GM10266 (cell line): ENCODE measurements at regions not wholly inside any gene's neighbourhood (a gene's known extent, or its start where the extent isn't known, plus 50 kb on each side); places are given as distances from the start of the nearest gene placed in this dataset.

Source experiments
- DNase-seq: peaks from one replicate; pipeline ENCODE4 v3.0.0; 2012; ENCODE audit errors: extremely low spot score
- TF ChIP-seq, protein P1 (sequence below): IDR thresholded peaks from 2 replicates; pipeline ENCODE4 v1.5.1; 2012; ENCODE audit warnings: mild to moderate bottlenecking, low read depth; ENCODE audit not compliant: control insufficient read depth, insufficient read depth; ENCODE audit errors: missing control alignments

DNA sequence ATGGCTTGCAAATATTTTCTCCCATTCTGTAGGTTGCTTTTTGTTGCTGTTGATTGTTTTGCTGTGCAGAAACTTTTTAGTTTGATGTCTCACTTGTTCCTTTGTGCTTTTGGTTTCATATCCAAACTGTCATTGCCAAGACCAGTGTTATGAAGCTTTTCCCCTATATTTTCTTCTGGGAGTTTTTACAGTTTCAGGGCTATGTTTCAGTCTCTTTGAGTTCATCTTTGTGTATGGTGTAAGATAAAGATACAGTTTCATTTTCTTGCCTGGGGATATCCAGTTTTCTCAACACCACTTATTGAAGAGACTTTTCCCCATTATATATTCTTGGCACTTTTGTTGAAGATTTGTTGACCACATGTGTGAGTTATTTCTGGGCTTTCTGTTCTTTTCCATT, 139.9 kb downstream of the MRPL57 start:
- TF ChIP-seq, protein P1, sequence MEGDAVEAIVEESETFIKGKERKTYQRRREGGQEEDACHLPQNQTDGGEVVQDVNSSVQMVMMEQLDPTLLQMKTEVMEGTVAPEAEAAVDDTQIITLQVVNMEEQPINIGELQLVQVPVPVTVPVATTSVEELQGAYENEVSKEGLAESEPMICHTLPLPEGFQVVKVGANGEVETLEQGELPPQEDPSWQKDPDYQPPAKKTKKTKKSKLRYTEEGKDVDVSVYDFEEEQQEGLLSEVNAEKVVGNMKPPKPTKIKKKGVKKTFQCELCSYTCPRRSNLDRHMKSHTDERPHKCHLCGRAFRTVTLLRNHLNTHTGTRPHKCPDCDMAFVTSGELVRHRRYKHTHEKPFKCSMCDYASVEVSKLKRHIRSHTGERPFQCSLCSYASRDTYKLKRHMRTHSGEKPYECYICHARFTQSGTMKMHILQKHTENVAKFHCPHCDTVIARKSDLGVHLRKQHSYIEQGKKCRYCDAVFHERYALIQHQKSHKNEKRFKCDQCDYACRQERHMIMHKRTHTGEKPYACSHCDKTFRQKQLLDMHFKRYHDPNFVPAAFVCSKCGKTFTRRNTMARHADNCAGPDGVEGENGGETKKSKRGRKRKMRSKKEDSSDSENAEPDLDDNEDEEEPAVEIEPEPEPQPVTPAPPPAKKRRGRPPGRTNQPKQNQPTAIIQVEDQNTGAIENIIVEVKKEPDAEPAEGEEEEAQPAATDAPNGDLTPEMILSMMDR, result no peak
- DNase-seq, result no peak

DNA sequence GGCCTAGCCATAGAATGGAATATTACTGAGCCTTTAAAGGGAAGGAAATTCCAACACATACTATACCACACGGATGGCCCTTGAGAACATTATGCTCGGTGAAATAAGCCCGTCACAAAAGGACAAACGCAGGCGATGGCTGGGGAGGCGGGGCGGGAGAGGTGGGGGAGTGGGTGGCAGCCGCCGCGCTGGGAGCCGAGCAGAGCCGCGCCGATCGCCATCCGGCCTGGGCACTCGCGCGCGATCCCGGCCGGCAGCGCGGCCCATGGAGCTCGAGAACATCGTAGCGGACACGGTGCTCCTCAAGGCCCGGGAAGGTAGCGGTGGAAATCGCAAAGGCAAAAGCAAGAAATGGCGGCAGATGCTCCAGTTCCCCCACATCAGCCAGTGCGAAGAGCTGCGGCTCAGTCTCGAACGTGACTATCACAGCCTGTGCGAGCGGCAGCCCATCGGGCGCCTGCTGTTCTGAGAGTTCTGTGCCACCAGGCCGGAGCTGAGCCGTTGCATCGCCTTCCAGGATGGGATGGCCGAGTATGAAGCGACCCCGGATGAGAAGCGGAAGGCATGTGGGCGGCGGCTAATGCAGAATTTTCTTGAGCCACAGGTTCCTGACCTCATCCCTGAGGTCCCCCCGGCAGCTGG, 140.1 kb downstream of the ZDHHC20 start:
- DNase-seq, result no peak
- TF ChIP-seq, protein P1, result no peak

DNA sequence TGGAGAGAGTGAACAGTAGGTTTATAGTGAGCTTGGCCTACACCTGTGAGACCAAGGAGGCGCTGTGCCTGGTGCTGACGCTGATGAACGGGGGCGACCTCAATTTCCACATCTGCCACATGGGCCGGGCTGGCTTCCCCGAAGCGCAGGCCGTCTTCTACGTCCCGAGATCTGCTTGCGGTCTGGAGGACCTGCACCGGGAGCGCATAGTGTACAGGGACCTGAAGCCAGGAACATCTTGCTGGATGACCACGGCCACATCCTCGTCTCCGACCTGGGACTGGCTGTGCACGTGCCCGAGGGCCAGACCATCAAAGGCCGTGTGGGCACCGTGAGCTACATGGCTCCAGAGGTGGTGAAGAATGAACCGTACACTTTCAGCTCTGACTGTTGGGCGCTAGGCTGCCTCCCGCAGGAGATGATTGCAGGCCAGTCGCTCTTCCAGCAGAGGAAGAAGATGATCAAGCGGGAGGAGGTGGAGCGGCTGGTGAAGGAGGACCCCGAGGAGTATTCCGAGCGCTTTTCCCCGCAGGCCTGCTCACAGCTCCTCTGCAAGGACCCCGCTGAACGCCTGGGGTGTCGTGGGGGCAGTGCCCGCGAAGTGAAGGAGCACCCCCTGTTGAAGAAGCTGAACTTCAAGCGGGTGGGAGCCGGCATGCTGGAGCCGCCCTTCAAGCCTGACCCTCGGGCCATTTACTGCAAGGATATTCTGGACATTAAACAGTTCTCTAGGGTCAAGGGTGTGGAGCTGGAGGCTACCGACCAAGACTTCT, 139.0 kb downstream of the ZDHHC20 start:
- no peak for DNase-seq
- TF ChIP-seq, protein P1, result no peak

DNA sequence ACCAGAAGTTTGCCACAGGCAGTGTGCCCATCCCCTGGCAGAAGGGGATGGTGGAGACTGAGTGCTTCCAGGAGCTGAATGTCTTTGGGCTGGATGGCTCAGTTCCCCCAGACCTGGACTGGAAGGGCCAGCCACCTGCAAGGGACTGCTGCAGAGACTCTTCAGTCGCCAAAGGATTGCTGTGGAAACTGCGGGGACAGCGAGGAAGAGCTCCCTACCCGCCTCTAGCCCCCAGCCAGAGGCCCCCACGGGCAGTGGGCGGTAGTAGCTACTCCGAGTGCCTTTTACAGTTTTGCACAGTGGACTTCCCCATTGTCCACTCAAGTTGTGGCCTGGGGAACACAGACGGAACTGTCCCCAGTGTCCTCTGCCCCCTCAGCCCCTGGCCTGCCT, 138.5 kb downstream of the ZDHHC20 start:
- no peak for DNase-seq
- TF ChIP-seq, protein P1, result no peak

DNA sequence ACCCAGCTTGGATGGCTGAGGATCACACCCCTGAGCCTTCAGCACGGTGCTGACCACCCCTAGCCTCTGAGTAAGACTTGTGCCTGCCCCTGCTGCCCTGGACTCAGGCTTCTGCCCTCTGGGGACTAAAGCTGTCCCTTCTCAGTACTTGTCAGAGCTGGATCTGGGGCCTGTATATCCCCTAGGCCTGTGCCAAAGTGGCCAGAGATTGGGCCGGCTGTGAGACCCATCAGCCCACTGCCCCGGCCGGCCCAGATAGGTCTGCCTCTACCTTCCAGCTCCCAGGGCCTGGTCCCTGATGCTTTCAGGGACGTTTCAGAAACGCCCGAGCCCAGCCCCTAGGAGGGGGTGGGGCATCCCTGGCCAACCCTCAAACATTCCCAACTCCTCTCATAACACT, 137.8 kb downstream of the ZDHHC20 start:
- TF ChIP-seq, protein P1, result no peak
- DNase-seq, result no peak

DNA sequence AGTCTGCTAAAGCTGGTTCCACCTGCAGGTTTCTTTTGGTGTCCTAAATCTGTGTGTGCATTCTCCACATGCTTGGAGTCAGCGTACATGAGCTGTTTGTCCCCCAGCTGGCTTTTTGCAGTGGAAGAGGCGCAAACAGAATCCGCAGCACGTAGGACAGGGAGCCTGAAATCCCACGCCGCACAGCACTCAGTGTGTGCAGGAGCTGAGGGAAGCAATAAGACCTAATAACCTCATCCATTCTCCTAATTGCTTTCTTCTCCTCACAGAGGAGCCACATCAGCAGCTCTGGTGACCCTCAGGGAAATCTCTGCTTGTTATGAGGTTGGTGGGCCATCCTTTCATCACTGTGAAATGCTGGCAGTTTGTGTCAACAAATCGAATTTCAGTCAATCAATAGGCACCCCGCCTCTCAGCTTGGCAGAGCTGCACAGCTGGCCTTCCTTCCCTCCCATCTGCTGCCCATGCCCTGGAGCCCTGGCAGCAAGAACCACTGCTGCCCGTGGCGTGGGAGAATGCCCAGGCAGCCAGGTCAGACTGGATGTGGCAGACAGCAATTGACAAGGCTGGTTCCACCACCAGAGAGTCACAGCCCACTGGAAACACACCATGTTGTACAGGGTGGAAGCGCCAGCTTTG, 136.7 kb downstream of the ZDHHC20 start:
- TF ChIP-seq, protein P1, result no peak
- no peak for DNase-seq
